Sigmoid colon (tissue), 6 donors: ENCODE measurements at regions not wholly inside any gene's neighbourhood (a gene's known extent, or its start where the extent isn't known, plus 50 kb on each side); places are given as distances from the start of the nearest gene placed in this dataset.

Experiments
- DNase-seq: peaks from one replicate; pipeline ENCODE4 v3.0.0-alpha.2; 2019
- H3K27ac ChIP-seq, 4 donors: fragments of 200-600 bp; sonication (generic); one replicate each; pipeline ENCODE4 v1.5.1; 2016 to 2019; ENCODE audit warnings: mild to moderate bottlenecking in 1 of 4
- H3K27me3 ChIP-seq, 3 donors: fragments of 200-600 bp; sonication (generic); one replicate each; pipeline ENCODE4 v1.5.1; 2019; ENCODE audit warnings: mild to moderate bottlenecking in 1 of 3
- H3K36me3 ChIP-seq, 4 donors: fragments of 200-600 bp; sonication (generic); one replicate each; pipeline ENCODE4 v1.5.1; 2016 to 2019
- H3K4me1 ChIP-seq, 4 donors: fragments of 200-600 bp; sonication (generic); one replicate each; pipeline ENCODE4 v1.5.1; 2017 to 2019
- H3K4me3 ChIP-seq, 4 donors: fragments of 200-600 bp; sonication (generic); one replicate each; pipeline ENCODE4 v1.5.1; 2017 to 2019; ENCODE audit warnings: mild to moderate bottlenecking in 2 of 4, moderate library complexity in 1 of 4
- H3K9me3 ChIP-seq, 4 donors: fragments of 200-600 bp in 3 of 4; sonication (generic) in 3 of 4; one replicate each; pipeline versions ENCODE4 v1.5.1 to v1.6.1; 2013 to 2019
- EP300 ChIP-seq, 4 donors: sonication (generic); formaldehyde crosslinking; IDR thresholded peaks; one replicate each; pipeline ENCODE4 v1.6.1; 2017; ENCODE audit warnings: antibody characterized with exemption in 4 of 4
- POLR2A ChIP-seq, 2 donors: fragments of 450-650 bp; IDR thresholded peaks; one replicate each; pipeline ENCODE4 v1.6.1; 2016; ENCODE audit warnings: antibody characterized with exemption in 2 of 2, mild to moderate bottlenecking in 2 of 2, moderate library complexity in 2 of 2
- POLR2AphosphoS5 ChIP-seq, 4 donors: sonication (generic); formaldehyde crosslinking; IDR thresholded peaks; one replicate each; pipeline ENCODE4 v1.6.1; 2017; ENCODE audit warnings: antibody characterized with exemption in 4 of 4
- WGBS, 2 donors: extraction: QIAGEN DNeasy Blood & Tissue Kit; methylation state at CpG; one replicate each; pipeline ENCODE4 v1.1.7; 2013; 5-methylcytosine and 5-hydroxymethylcytosine counted together
- intact Hi-C: fragments of 100-400 bp; cut with DNase I; formaldehyde crosslinking; loops from one replicate; pipeline ENCODE4 v1.15.1; 2023
- TF ChIP-seq, protein P1 (sequence below), 4 experiments: fragments of 450-650 bp in 3 of 4; fragments of 200-600 bp in 1 of 4; IDR thresholded peaks; one replicate each; pipeline ENCODE4 v1.5.1; 2016 to 2019; ENCODE audit warnings: antibody characterized with exemption in 4 of 4, mild to moderate bottlenecking in 3 of 4, moderate library complexity in 2 of 4
- donor health status: healthy with polysubstance abuse.
- donor health status: healthy.

DNA sequence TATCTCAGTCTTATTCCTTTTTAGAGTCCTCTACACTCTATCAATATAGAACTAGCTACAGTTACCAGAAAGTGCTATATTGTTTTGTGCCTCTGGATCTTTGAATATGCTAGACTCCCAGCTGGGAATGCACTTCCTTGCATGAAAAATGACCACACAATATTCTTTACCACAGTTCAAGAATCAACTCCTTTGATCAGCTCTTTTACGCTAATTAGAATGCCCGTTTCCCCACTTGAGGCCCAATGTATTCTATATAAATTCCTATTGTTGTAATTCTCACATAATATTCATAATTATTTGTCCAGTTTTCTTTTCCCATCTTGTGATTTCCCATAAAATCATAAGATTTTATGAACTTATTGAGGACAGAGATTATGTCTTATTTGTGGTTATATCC, 142.2 kb downstream of the UBE2E3 start:
- no peak for DNase-seq
- intact Hi-C loops = no loop called here
- WGBS, 2 donors = 74 to 94% methylated on average over 2 of the region's 2 CpGs
- no peak overlapping the region for H3K4me3 ChIP-seq
- no peaks in the 10 kb centered on the region for H3K4me1 ChIP-seq
- no peaks in the 10 kb centered on the region for H3K27me3 ChIP-seq
- TF ChIP-seq, protein P1, sequence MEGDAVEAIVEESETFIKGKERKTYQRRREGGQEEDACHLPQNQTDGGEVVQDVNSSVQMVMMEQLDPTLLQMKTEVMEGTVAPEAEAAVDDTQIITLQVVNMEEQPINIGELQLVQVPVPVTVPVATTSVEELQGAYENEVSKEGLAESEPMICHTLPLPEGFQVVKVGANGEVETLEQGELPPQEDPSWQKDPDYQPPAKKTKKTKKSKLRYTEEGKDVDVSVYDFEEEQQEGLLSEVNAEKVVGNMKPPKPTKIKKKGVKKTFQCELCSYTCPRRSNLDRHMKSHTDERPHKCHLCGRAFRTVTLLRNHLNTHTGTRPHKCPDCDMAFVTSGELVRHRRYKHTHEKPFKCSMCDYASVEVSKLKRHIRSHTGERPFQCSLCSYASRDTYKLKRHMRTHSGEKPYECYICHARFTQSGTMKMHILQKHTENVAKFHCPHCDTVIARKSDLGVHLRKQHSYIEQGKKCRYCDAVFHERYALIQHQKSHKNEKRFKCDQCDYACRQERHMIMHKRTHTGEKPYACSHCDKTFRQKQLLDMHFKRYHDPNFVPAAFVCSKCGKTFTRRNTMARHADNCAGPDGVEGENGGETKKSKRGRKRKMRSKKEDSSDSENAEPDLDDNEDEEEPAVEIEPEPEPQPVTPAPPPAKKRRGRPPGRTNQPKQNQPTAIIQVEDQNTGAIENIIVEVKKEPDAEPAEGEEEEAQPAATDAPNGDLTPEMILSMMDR (IDR thresholded peaks at IDR 0.05) = no peak
- no peak for TF ChIP-seq POLR2AphosphoS5 (IDR thresholded peaks at IDR 0.05)
- TF ChIP-seq POLR2A (IDR thresholded peaks at IDR 0.05) = no peak
- no peak for TF ChIP-seq EP300 (IDR thresholded peaks at IDR 0.05)
- no peak overlapping the region for H3K27ac ChIP-seq
- no peaks in the 10 kb centered on the region for H3K9me3 ChIP-seq
- H3K36me3 ChIP-seq = no peaks in the 10 kb centered on the region

DNA sequence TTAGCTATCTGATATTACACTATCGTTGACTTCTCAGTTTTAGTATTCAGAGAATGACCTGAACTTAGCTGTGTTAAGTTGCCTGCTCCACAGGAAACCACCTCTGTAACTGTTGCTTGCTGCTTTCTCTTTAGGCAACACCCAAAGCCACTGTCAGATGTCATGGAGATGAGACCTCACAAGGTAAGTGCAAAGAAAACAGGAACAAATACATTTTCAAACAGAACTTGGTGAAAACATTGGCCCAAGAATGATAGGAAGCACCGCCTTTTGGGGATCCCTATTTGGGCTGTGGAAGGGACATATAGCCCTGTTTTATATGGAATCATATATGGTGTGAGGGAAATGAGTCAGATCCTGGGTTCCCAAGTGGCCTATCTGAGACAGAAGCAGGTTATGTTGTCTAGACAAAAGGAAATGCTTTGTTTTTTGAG, 143.4 kb downstream of the UBE2E3 start:
- WGBS, 2 donors = 49 to 80% methylated on average over 2 of the region's 2 CpGs

DNA sequence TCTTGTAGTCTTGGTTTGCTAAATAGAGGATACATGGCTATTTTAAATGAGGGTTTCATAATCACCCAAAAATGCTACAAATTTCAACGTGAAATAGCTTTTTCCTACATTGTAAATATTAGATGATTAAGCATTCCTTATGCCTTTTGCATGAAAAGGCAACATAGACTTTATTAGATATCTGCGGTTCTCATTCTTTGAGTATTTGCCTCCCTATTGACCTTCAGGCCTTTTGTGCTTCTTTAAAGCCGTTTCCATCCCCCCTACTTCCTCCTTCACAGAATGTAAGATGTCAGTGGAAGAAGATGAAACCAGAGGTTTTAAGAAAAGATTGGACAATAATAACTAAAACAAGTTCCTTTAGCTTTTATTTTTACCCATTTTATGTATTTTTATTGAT, 144.1 kb downstream of the UBE2E3 start:
- H3K4me1 ChIP-seq = no peaks in the 10 kb centered on the region
- 59 to 64% methylated on average over 3 of the region's 3 CpGs for WGBS, 2 donors
- no peak for TF ChIP-seq POLR2AphosphoS5 (IDR thresholded peaks at IDR 0.05)
- TF ChIP-seq, protein P1 (IDR thresholded peaks at IDR 0.05) = no peak
- intact Hi-C loops = no loop called here
- no peak overlapping the region for H3K4me3 ChIP-seq
- H3K36me3 ChIP-seq = no peaks in the 10 kb centered on the region
- no peaks in the 10 kb centered on the region for H3K27me3 ChIP-seq
- H3K9me3 ChIP-seq = no peaks in the 10 kb centered on the region
- DNase-seq = no peak
- H3K27ac ChIP-seq = no peak overlapping the region

More for the DNA sequence above, 143.4 kb downstream of the UBE2E3 start:
- Histone ChIP-seq H3K4me1 (no peaks in the 10 kb centered on the region), H3K36me3 (no peaks in the 10 kb centered on the region), H3K27me3 (no peaks in the 10 kb centered on the region), H3K27ac (no peak overlapping the region), H3K9me3 (no peaks in the 10 kb centered on the region), H3K4me3 (no peak overlapping the region)
- DNase-seq = no peak
- TF ChIP-seq, protein P1 (IDR thresholded peaks at IDR 0.05) = no peak
- no peak for TF ChIP-seq POLR2A (IDR thresholded peaks at IDR 0.05)
- TF ChIP-seq POLR2AphosphoS5 (IDR thresholded peaks at IDR 0.05) = no peak
- no peak for TF ChIP-seq EP300 (IDR thresholded peaks at IDR 0.05)
- intact Hi-C loops = no loop called here

DNA sequence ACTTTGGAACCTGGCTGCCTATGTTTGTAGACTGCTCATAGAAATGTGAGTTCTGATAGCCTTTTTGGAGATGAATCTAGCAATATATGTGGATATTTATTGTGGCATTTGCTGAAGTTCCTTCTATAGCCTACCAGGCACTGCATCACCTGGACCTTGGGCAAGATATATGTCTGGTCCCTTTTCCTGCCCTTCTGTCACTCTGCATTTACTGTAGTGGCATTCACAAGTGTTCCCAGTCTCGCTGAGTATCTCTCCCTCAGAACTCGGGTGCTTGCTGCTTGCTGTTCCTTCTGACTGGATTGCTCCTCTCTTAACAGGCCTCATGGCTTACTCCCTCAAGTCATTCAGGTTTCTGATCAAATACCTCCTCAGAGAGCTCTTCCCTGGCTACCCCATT, 145.0 kb downstream of the UBE2E3 start:
- no peak overlapping the region for H3K27ac ChIP-seq
- 65 to 69% methylated on average over 2 of the region's 2 CpGs for whole genome bisulfite sequencing, 2 donors

More for the DNA sequence above, 145.0 kb downstream of the UBE2E3 start:
- Histone ChIP-seq H3K9me3 (no peaks in the 10 kb centered on the region), H3K36me3 (no peaks in the 10 kb centered on the region), H3K4me1 (no peaks in the 10 kb centered on the region), H3K27me3 (no peaks in the 10 kb centered on the region), H3K4me3 (no peak overlapping the region)
- intact Hi-C loops = no loop called here
- DNase-seq = no peak
- TF ChIP-seq, protein P1 (IDR thresholded peaks at IDR 0.05) = no peak
- TF ChIP-seq EP300 (IDR thresholded peaks at IDR 0.05) (no peak), POLR2AphosphoS5 (IDR thresholded peaks at IDR 0.05) (no peak), POLR2A (IDR thresholded peaks at IDR 0.05) (no peak)
